ENCODE measurements at regions not wholly inside any gene's neighbourhood (a gene's known extent, or its start where the extent isn't known, plus 50 kb on each side); places are given as distances from the start of the nearest gene placed in this dataset.

DNA sequence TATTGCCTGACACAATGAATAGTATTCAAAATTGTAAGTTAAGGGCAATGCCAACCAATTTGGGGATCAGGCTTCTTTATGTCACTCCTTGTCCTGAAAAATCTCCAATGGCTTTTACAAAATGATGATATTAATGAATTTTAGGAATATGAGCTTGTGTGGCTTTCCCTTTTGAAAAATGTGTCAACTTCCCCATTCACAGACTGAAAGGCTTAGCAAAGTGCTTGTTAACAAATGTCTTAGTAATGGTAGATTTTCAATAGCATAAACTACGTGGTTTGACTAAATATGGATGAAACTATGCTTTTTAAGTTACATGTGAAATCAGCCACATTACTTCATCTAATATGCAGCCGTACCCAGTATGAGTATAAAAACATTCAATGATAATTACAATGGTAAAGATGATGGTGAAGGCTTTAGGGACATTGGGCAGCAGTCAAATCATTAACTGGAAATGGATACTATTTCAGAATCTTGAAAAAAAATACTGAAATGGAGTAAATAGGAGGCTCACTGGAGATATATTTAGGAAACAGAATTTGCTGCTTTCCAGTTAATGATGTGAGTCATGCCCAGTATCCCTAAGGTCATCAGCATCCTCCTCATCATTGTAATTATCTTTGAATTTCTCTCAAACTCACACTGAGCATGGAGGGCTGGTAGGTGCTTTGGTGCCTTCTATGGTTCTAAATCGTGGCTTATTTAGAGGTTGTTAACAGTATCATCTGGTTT, 113.3 kb upstream of the ZNF608 start:
- H3K4me3 ChIP-seq (ENCODE audit: extremely low read depth, insufficient read depth, low read length, poor library complexity, severe bottlenecking), result no peak overlapping the region
- no peaks in the 10 kb centered on the region for H3K4me1 ChIP-seq (ENCODE audit: control insufficient read depth, insufficient read depth, low read length, poor library complexity, severe bottlenecking)
- no peaks in the 10 kb centered on the region for H3K9me3 ChIP-seq (ENCODE audit: control insufficient read depth, low read length)
- 60% methylated on average over 1 of the region's 3 CpGs; no CpG with 5 or more reads in 1 of the 2 experiments for WGBS, 2 experiments (ENCODE audit: insufficient coverage in 2 of 2)
- no peaks in the 10 kb centered on the region for H3K36me3 ChIP-seq (ENCODE audit: control insufficient read depth, insufficient read depth, low read length)
- no peak overlapping the region for H3K27ac ChIP-seq (ENCODE audit: low read depth, low read length, severe bottlenecking)

- Histone ChIP-seq H3K4me1 (ENCODE audit: control insufficient read depth, insufficient read depth, low read length, poor library complexity, severe bottlenecking) (no peaks in the 10 kb centered on the region), H3K4me3 (ENCODE audit: extremely low read depth, insufficient read depth, low read length, poor library complexity, severe bottlenecking) (no peak overlapping the region), H3K36me3 (ENCODE audit: control insufficient read depth, insufficient read depth, low read length) (no peaks in the 10 kb centered on the region), H3K9me3 (ENCODE audit: control insufficient read depth, low read length) (no peaks in the 10 kb centered on the region), H3K27ac (ENCODE audit: low read depth, low read length, severe bottlenecking) (no peak overlapping the region)
- 100% methylated on average over 1 to 2 of the region's 4 CpGs for WGBS, 2 experiments (ENCODE audit: insufficient coverage in 2 of 2)
Observed at GRCh38 chr5:124860291-124860655, 113.8 kb upstream of the ZNF608 start.

- Histone ChIP-seq H3K9me3 (ENCODE audit: control insufficient read depth, low read length) (no peaks in the 10 kb centered on the region), H3K36me3 (ENCODE audit: control insufficient read depth, insufficient read depth, low read length) (no peaks in the 10 kb centered on the region), H3K4me1 (ENCODE audit: control insufficient read depth, insufficient read depth, low read length, poor library complexity, severe bottlenecking) (peaks cover 17% of the 10 kb centered on the region), H3K4me3 (ENCODE audit: extremely low read depth, insufficient read depth, low read length, poor library complexity, severe bottlenecking) (no peak overlapping the region), H3K27ac (ENCODE audit: low read depth, low read length, severe bottlenecking) (no peak overlapping the region)
- 89 to 100% methylated on average over 1 of the region's 3 CpGs for WGBS, 2 experiments (ENCODE audit: insufficient coverage in 2 of 2)
Observed at GRCh38 chr5:124865066-124865465, 118.6 kb upstream of the ZNF608 start.

DNA sequence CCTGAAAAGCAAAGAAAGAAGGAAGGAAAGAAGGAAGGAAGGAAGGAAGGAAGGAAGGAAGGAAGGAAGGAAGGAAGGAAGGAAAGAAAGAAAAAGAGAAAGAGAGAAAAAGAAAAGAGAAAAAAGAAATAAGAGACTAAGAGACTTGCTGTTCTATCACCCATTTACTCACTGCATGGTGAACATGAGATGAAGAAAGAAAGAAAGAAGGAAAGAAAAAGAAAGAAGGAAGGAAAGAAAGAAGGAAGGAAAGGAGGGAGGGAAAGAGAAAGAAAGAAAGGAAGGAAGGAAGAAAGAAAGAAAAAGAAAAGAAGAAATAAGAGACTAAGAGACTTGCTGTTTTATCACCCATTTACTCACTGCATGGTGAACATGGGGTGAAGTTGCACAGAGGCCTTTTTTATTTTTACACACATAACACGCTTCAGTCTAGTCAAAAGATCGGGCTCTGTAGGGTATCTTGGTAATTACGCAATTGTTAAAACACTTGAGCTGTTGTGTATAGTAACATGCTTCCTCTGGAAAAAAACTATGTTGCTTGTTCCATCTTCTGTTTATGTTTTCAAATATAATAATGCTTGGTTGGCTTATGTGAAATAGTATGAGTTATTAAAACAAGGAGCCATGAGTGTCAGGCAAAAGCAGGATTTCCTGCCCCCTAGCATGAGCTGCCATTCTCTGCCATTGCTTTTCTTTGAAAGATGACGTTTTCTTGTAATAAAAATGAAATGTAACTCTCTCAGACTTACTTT, 119.3 kb upstream of the ZNF608 start:
- 80 to 90% methylated on average over 1 to 2 of the region's 4 CpGs for WGBS, 2 experiments (ENCODE audit: insufficient coverage in 2 of 2)
- H3K27ac ChIP-seq (ENCODE audit: low read depth, low read length, severe bottlenecking), result no peak overlapping the region
- H3K4me3 ChIP-seq (ENCODE audit: extremely low read depth, insufficient read depth, low read length, poor library complexity, severe bottlenecking), result no peak overlapping the region
- H3K36me3 ChIP-seq (ENCODE audit: control insufficient read depth, insufficient read depth, low read length), result no peaks in the 10 kb centered on the region
- no peaks in the 10 kb centered on the region for H3K9me3 ChIP-seq (ENCODE audit: control insufficient read depth, low read length)
- H3K4me1 ChIP-seq (ENCODE audit: control insufficient read depth, insufficient read depth, low read length, poor library complexity, severe bottlenecking), result peaks cover 17% of the 10 kb centered on the region

GRCh38 chr5:124866355-124867136, 120.1 kb upstream of the ZNF608 start:
- no peaks in the 10 kb centered on the region for H3K36me3 ChIP-seq (ENCODE audit: control insufficient read depth, insufficient read depth, low read length)
- H3K9me3 ChIP-seq (ENCODE audit: control insufficient read depth, low read length), result no peaks in the 10 kb centered on the region
- no peak overlapping the region for H3K4me3 ChIP-seq (ENCODE audit: extremely low read depth, insufficient read depth, low read length, poor library complexity, severe bottlenecking)
- H3K4me1 ChIP-seq (ENCODE audit: control insufficient read depth, insufficient read depth, low read length, poor library complexity, severe bottlenecking), result peaks cover 17% of the 10 kb centered on the region
- WGBS, 2 experiments (ENCODE audit: insufficient coverage in 2 of 2), result 91 to 92% methylated on average over 8 to 9 of the region's 12 CpGs
- no peak overlapping the region for H3K27ac ChIP-seq (ENCODE audit: low read depth, low read length, severe bottlenecking)

GRCh38 chr5:124867137-124867704, 120.8 kb upstream of the ZNF608 start:
- no peaks in the 10 kb centered on the region for H3K36me3 ChIP-seq (ENCODE audit: control insufficient read depth, insufficient read depth, low read length)
- 89 to 96% methylated on average over 3 to 4 of the region's 6 CpGs for WGBS, 2 experiments (ENCODE audit: insufficient coverage in 2 of 2)
- peaks cover 22% of the 10 kb centered on the region for H3K4me1 ChIP-seq (ENCODE audit: control insufficient read depth, insufficient read depth, low read length, poor library complexity, severe bottlenecking)
- no peak overlapping the region for H3K4me3 ChIP-seq (ENCODE audit: extremely low read depth, insufficient read depth, low read length, poor library complexity, severe bottlenecking)
- no peak overlapping the region for H3K27ac ChIP-seq (ENCODE audit: low read depth, low read length, severe bottlenecking)
- no peaks in the 10 kb centered on the region for H3K9me3 ChIP-seq (ENCODE audit: control insufficient read depth, low read length)

DNA sequence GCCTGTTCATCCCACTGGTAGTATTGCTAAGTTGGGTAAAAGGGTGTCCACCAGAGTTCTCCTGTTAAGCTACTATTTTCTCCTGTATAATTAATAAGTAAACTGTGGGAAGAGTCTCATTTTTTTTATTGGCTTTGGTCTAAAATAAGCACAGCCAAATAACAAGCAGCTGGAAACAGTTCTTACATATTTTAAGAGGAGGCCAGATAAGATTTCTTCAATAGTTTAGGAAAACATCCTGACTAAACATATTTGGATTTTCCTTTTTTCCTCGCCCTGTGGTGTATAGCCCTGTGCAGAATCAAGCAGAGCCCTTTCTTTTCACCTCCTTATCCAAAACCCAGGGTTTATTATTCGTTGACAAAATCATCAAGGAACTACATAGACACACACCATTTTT, 122.2 kb upstream of the ZNF608 start:
- H3K27ac ChIP-seq (ENCODE audit: low read depth, low read length, severe bottlenecking), result no peak overlapping the region
- no peaks in the 10 kb centered on the region for H3K36me3 ChIP-seq (ENCODE audit: control insufficient read depth, insufficient read depth, low read length)
- no peak overlapping the region for H3K4me3 ChIP-seq (ENCODE audit: extremely low read depth, insufficient read depth, low read length, poor library complexity, severe bottlenecking)
- H3K9me3 ChIP-seq (ENCODE audit: control insufficient read depth, low read length), result no peaks in the 10 kb centered on the region
- 86% methylated on average over 1 of the region's 2 CpGs; no CpG with 5 or more reads in 1 of the 2 experiments for WGBS, 2 experiments (ENCODE audit: insufficient coverage in 2 of 2)
- peaks cover 23% of the 10 kb centered on the region for H3K4me1 ChIP-seq (ENCODE audit: control insufficient read depth, insufficient read depth, low read length, poor library complexity, severe bottlenecking)

- Histone ChIP-seq H3K27ac (ENCODE audit: low read depth, low read length, severe bottlenecking) (no peak overlapping the region), H3K4me1 (ENCODE audit: control insufficient read depth, insufficient read depth, low read length, poor library complexity, severe bottlenecking) (peaks cover 23% of the 10 kb centered on the region), H3K9me3 (ENCODE audit: control insufficient read depth, low read length) (no peaks in the 10 kb centered on the region), H3K4me3 (ENCODE audit: extremely low read depth, insufficient read depth, low read length, poor library complexity, severe bottlenecking) (no peak overlapping the region), H3K36me3 (ENCODE audit: control insufficient read depth, insufficient read depth, low read length) (no peaks in the 10 kb centered on the region)
- WGBS, 2 experiments (ENCODE audit: insufficient coverage in 2 of 2), result 62 to 91% methylated on average over 2 of the region's 2 CpGs
Observed at GRCh38 chr5:124869426-124870033, 123.1 kb upstream of the ZNF608 start.

DNA sequence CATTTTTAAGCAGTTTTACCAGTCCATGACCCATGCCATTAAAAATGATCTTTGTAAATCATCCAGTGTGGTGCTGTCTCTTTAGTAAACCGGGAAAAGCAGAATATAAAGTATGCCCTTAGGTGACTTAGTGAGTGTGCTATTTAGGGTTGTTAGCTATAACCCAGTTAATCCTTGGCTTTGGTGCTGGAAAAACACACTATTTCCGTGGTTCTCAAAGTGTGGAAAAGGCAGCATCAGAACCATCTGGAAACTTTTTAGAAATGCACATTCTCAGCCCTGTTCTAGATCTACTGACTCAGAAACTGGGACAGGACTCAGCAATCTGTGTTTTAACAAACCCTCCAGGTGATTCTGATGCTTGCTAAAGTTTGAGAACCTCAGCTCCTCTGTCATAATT, 123.6 kb upstream of the ZNF608 start:
- H3K36me3 ChIP-seq (ENCODE audit: control insufficient read depth, insufficient read depth, low read length), result no peaks in the 10 kb centered on the region
- no peaks in the 10 kb centered on the region for H3K9me3 ChIP-seq (ENCODE audit: control insufficient read depth, low read length)
- H3K4me3 ChIP-seq (ENCODE audit: extremely low read depth, insufficient read depth, low read length, poor library complexity, severe bottlenecking), result no peak overlapping the region
- peaks cover 23% of the 10 kb centered on the region for H3K4me1 ChIP-seq (ENCODE audit: control insufficient read depth, insufficient read depth, low read length, poor library complexity, severe bottlenecking)
- 96 to 100% methylated on average over 1 to 2 of the region's 2 CpGs for WGBS, 2 experiments (ENCODE audit: insufficient coverage in 2 of 2)
- no peak overlapping the region for H3K27ac ChIP-seq (ENCODE audit: low read depth, low read length, severe bottlenecking)

DNA sequence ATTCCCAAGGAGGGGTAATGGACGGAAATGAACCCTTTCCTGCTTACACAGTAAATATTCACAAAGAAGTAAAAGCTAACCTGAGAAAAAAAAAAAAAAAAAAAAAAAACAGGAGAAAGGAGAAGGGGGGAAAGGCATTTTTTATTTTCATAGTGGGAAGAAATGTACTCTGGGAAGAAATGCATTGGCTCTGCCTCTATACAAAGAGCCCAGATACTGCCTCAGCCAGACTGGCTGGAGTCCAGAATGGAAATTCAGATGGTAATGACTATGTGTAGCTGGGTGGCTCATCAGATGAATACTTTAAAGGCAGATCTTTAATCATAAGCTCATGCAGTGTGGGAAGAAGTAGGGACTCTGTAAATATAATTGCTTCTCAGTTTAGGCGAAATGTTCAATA, 124.9 kb upstream of the ZNF608 start:
- H3K4me1 ChIP-seq (ENCODE audit: control insufficient read depth, insufficient read depth, low read length, poor library complexity, severe bottlenecking), result peaks cover 21% of the 10 kb centered on the region
- H3K4me3 ChIP-seq (ENCODE audit: extremely low read depth, insufficient read depth, low read length, poor library complexity, severe bottlenecking), result no peak overlapping the region
- no peaks in the 10 kb centered on the region for H3K9me3 ChIP-seq (ENCODE audit: control insufficient read depth, low read length)
- no peaks in the 10 kb centered on the region for H3K36me3 ChIP-seq (ENCODE audit: control insufficient read depth, insufficient read depth, low read length)
- WGBS, 2 experiments (ENCODE audit: insufficient coverage in 2 of 2), result no CpG with 5 or more reads among the region's 2 CpGs
- H3K27ac ChIP-seq (ENCODE audit: low read depth, low read length, severe bottlenecking), result no peak overlapping the region

Data from mesodermal cell (in vitro differentiated cells).